MCF 10A (cell line): ENCODE measurements at regions not wholly inside any gene's neighbourhood (a gene's known extent, or its start where the extent isn't known, plus 50 kb on each side); places are given as distances from the start of the nearest gene placed in this dataset.

ENCODE experiments used
- BruUV-seq: library from RNA; stranded (reverse); fragments of 400-500 nt; replicated peaks from 2 replicates; lab custom pipeline; 2021; lab: Mats Ljungman, UMichigan
- CTCF ChIA-PET: fragments of 300-600 bp; sonication (Branson Sonifier 250); formaldehyde crosslinking; extraction: SDS; loops from one replicate; lab custom pipeline; 2021; ENCODE audit warnings: antibody characterized with exemption, inconsistent platforms; lab: Yijun Ruan, JAX
- POLR2A ChIA-PET: fragments of 300-600, 350-650 bp; sonication (Branson Sonifier 250); formaldehyde crosslinking; extraction: SDS; loops from one replicate; lab custom pipeline; 2020; ENCODE audit warnings: antibody characterized with exemption, inconsistent platforms; lab: Yijun Ruan, JAX
- DNase-seq: peaks from one replicate; pipeline ENCODE4 v3.0.0-alpha.2; 2018; ENCODE audit not compliant: unreplicated experiment
- H3K27ac Mint-ChIP-seq: one replicate; pipeline ENCODE4 v1.8.0; 2022; ENCODE audit warnings: mild to moderate bottlenecking, low read depth, mixed read lengths; ENCODE audit not compliant: unreplicated experiment
- H3K27me3 Mint-ChIP-seq: one replicate; pipeline ENCODE4 v1.8.0; 2022; ENCODE audit warnings: mixed read lengths; ENCODE audit not compliant: insufficient read depth, unreplicated experiment
- H3K36me3 Mint-ChIP-seq: one replicate; pipeline ENCODE4 v1.8.0; 2022; ENCODE audit warnings: mild to moderate bottlenecking, moderate library complexity, mixed read lengths; ENCODE audit not compliant: insufficient read depth, unreplicated experiment
- H3K4me1 Mint-ChIP-seq: one replicate; pipeline ENCODE4 v1.8.0; 2022; ENCODE audit warnings: mixed read lengths; ENCODE audit not compliant: insufficient read depth, unreplicated experiment
- H3K4me3 Mint-ChIP-seq: one replicate; pipeline ENCODE4 v1.8.0; 2022; ENCODE audit warnings: mild to moderate bottlenecking, moderate library complexity, mixed read lengths; ENCODE audit not compliant: unreplicated experiment
- H3K9me3 Mint-ChIP-seq: one replicate; pipeline ENCODE4 v1.8.0; 2022; ENCODE audit warnings: mixed read lengths; ENCODE audit not compliant: unreplicated experiment
- CTCF ChIP-seq: fragments of 200-600 bp; IDR thresholded peaks from one replicate; pipeline ENCODE4 v1.8.0; 2022; ENCODE audit warnings: antibody characterized with exemption, mild to moderate bottlenecking; ENCODE audit not compliant: unreplicated experiment
- intact Hi-C: fragments of 100-400 bp; cut with micrococcal nuclease; formaldehyde crosslinking; loops from 2 replicates; pipeline ENCODE4 v1.14.1; 2022

DNA sequence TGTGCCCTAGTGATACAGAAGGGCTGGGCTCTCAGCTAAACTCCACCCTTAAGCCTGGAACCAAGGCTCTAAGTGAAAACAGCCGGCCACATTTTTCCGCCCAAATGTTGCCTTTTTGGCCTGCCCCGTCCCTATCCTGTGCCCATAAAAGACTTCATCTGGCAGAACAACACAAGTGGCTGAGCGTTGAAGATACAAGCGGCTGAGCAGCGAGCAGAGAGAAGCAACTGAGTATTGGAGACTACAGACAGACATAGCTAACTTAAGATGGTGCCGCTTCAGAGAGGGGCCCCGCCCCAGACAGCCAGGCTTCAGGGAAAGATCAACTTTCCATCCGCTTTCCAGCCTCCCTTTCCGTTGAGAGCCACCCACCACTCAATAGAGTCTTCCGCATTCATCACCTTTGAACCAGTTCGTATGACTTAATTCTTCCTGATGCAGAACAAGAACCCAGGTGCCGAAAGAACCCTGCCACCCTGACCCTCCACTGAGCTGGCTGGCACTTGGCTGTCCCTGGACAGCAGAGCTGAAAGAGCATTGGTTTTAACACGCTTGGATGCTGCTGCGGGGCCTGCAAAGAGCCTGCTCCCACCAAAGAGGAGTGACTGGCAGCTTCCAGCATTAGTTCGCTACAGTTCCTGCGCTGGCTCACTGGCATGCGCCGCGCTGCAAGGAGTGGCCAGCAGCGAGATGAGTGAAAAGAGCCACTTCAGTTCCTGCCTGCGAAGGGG is 853.2 kb upstream of the INTU start:
- no TSS peak for BruUV-seq
- Mint-ChIP-seq H3K27ac (no peak overlapping the region), H3K27me3 (no peaks in the 10 kb centered on the region), H3K9me3 (no peaks in the 10 kb centered on the region), H3K4me3 (no peak overlapping the region), H3K4me1 (peaks cover 19% of the 10 kb centered on the region), H3K36me3 (no peaks in the 10 kb centered on the region)
- DNase-seq: no peak
- intact Hi-C loops: no loop called here
- no peak for TF ChIP-seq CTCF
- ChIA-PET POLR2A (no interaction called here), CTCF (interaction anchor here (0.7 kb wide), 1 partner anchor 1116 kb away, joined by 5 read pairs; no protein-coding TSS in a partner anchor)

DNA sequence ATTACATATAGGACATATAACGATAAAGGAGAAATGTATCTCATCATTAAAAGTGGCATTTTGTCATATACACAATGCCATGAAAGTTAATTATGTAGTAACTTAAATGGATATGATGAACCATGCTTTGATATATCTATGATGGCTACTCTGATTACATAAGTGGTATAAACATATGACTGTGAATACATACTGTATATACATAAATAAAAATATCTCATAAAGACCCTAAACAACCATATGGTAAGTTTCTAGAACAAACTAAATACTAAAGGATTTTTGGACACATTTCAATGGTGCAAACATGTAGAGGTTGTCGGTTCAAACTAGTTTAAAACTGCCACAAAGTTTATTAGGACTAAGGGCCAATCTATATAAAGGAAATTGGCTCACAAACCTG is 849.6 kb upstream of the INTU start:
- Mint-ChIP-seq H3K36me3 (no peaks in the 10 kb centered on the region), H3K4me3 (no peak overlapping the region), H3K27me3 (no peaks in the 10 kb centered on the region), H3K9me3 (no peaks in the 10 kb centered on the region), H3K4me1 (peaks cover 4% of the 10 kb centered on the region), H3K27ac (no peak overlapping the region)
- intact Hi-C loops: no loop called here
- no peak for DNase-seq
- no TSS peak for BruUV-seq
- TF ChIP-seq CTCF: no peak
- ChIA-PET POLR2A (no interaction called here), CTCF (interaction anchor here (0.9 kb wide), 1 partner anchor 19 kb away, joined by 4 read pairs; no protein-coding TSS in a partner anchor)

- Mint-ChIP-seq H3K27ac (no peak overlapping the region), H3K36me3 (no peaks in the 10 kb centered on the region), H3K4me3 (no peak overlapping the region), H3K27me3 (no peaks in the 10 kb centered on the region), H3K4me1 (no peaks in the 10 kb centered on the region), H3K9me3 (no peaks in the 10 kb centered on the region)
- intact Hi-C loops: no loop called here
- no peak for TF ChIP-seq CTCF
- DNase-seq: no peak
- no TSS peak for BruUV-seq
- POLR2A ChIA-PET: no interaction called here
- CTCF ChIA-PET: interaction anchor here (0.7 kb wide), 1 partner anchor 70 kb away, joined by 4 read pairs; no protein-coding TSS in a partner anchor
These were observed 847.7 kb upstream of the INTU start for GRCh38 chr4:126784966-126785580.

GRCh38 chr4:126790633-126791032 is 842.1 kb upstream of the INTU start:
- intact Hi-C loops: no loop called here
- no peak for DNase-seq
- POLR2A ChIA-PET: no interaction called here
- Mint-ChIP-seq H3K36me3 (no peaks in the 10 kb centered on the region), H3K27me3 (no peaks in the 10 kb centered on the region), H3K4me3 (no peak overlapping the region), H3K9me3 (no peaks in the 10 kb centered on the region), H3K4me1 (no peaks in the 10 kb centered on the region), H3K27ac (no peak overlapping the region)
- CTCF ChIA-PET: no interaction called here
- no TSS peak for BruUV-seq
- TF ChIP-seq CTCF: no peak
